Liver (tissue), 3 donors: ENCODE measurements at regions not wholly inside any gene's neighbourhood (a gene's known extent, or its start where the extent isn't known, plus 50 kb on each side); places are given as distances from the start of the nearest gene placed in this dataset.

Source experiments
- CTCF ChIP-seq: fragments of 150-350 bp; IDR thresholded peaks from 2 replicates; pipeline ENCODE4 v1.5.1; 2017; ENCODE audit warnings: improper control_type of control experiment, low read depth, low read length; ENCODE audit not compliant: missing input control
- JUND ChIP-seq, 2 donors: IDR thresholded peaks; 2 replicates each; pipeline ENCODE4 v1.6.1; 2016; ENCODE audit warnings: antibody characterized with exemption in 2 of 2
- MAX ChIP-seq: IDR thresholded peaks from 2 replicates; pipeline ENCODE4 v1.6.1; 2016; ENCODE audit warnings: antibody characterized with exemption
- NR2F2 ChIP-seq: IDR thresholded peaks from 2 replicates; pipeline ENCODE4 v1.6.1; 2016; ENCODE audit warnings: antibody characterized with exemption
- RXRA ChIP-seq, 2 donors: IDR thresholded peaks; 2 replicates each; pipeline ENCODE4 v1.6.1; 2017 to 2018; ENCODE audit warnings: antibody characterized with exemption in 2 of 2, mild to moderate bottlenecking in 1 of 2
- TAF1 ChIP-seq: conservative IDR thresholded peaks from 2 replicates; pipeline ENCODE4 v1.6.1; 2016; ENCODE audit warnings: antibody characterized with exemption, mild to moderate bottlenecking
- YY1 ChIP-seq: IDR thresholded peaks from 2 replicates; pipeline ENCODE4 v1.6.1; 2016; ENCODE audit warnings: antibody characterized with exemption, mild to moderate bottlenecking
- TF ChIP-seq, protein P1 (sequence below): IDR thresholded peaks from 2 replicates; pipeline ENCODE4 v1.6.1; 2016; ENCODE audit warnings: antibody characterized with exemption, mild to moderate bottlenecking
- donor health status: healthy.
- donor health status: healthy.

DNA sequence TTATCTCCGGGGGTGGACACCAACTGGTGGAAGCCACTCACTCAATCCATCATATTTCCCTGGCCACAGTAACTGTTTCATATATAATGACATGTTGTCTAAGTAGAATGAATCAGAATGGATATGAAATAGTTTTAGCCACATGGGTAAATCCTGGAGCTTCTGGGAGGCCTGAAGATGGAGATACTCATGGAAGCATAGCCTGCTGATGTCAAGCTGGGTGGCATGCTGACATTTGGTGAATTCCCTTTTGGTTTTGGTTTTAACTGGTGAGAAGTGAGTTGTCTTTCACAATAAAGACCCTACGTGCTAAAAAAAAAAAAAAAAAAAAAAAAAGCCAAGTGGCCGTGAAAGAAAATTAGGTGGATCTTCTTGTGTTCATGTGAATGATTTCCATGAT is 105.3 kb upstream of the ITGA6 start:
- TF ChIP-seq, protein P1, sequence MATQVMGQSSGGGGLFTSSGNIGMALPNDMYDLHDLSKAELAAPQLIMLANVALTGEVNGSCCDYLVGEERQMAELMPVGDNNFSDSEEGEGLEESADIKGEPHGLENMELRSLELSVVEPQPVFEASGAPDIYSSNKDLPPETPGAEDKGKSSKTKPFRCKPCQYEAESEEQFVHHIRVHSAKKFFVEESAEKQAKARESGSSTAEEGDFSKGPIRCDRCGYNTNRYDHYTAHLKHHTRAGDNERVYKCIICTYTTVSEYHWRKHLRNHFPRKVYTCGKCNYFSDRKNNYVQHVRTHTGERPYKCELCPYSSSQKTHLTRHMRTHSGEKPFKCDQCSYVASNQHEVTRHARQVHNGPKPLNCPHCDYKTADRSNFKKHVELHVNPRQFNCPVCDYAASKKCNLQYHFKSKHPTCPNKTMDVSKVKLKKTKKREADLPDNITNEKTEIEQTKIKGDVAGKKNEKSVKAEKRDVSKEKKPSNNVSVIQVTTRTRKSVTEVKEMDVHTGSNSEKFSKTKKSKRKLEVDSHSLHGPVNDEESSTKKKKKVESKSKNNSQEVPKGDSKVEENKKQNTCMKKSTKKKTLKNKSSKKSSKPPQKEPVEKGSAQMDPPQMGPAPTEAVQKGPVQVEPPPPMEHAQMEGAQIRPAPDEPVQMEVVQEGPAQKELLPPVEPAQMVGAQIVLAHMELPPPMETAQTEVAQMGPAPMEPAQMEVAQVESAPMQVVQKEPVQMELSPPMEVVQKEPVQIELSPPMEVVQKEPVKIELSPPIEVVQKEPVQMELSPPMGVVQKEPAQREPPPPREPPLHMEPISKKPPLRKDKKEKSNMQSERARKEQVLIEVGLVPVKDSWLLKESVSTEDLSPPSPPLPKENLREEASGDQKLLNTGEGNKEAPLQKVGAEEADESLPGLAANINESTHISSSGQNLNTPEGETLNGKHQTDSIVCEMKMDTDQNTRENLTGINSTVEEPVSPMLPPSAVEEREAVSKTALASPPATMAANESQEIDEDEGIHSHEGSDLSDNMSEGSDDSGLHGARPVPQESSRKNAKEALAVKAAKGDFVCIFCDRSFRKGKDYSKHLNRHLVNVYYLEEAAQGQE = no peak
- no peak for TF ChIP-seq TAF1
- TF ChIP-seq CTCF = no peak
- no peak for TF ChIP-seq NR2F2
- TF ChIP-seq MAX = no peak
- TF ChIP-seq RXRA (IDR thresholded peaks at IDR 0.05) = no peak
- no peak for TF ChIP-seq YY1
- TF ChIP-seq JUND (IDR thresholded peaks at IDR 0.05) = no peak
